Loucy (cell line): ENCODE measurements at regions not wholly inside any gene's neighbourhood (a gene's known extent, or its start where the extent isn't known, plus 50 kb on each side); places are given as distances from the start of the nearest gene placed in this dataset.

Experiments
- CTCF ChIP-seq: fragments of 200-600 bp; sonication (generic); conservative IDR thresholded peaks from 2 replicates; pipeline ENCODE4 v1.5.1; 2014; ENCODE audit warnings: mild to moderate bottlenecking, antibody characterized with exemption, low read length
- EZH2phosphoT487 ChIP-seq: fragments of 200-600 bp; IDR thresholded peaks from 2 replicates; pipeline ENCODE4 v1.6.1; 2018; ENCODE audit warnings: antibody characterized with exemption, mild to moderate bottlenecking, moderate library complexity, borderline replicate concordance

DNA sequence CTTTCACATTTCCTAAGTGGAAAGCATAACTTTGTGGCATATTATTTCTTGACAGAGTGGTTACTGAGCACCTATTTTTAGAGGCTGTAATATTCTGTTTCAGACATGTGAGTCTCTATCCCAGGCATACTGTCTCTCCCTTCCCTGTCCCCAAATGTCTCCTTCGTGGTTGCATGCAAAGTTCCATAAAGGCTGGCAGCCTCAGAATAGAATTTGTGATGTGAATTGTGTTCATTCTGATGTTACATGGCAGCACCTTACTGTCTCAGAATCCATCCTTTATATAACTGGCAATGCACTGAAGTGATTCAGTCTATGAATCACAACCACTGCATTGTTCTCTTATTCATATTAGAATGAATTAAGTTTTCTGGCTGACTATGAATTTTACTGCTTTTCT, 89.0 kb upstream of the SLC7A1 start:
- TF ChIP-seq CTCF: no peak
- TF ChIP-seq EZH2phosphoT487: no peak
